ENCODE measurements at regions not wholly inside any gene's neighbourhood (a gene's known extent, or its start where the extent isn't known, plus 50 kb on each side); places are given as distances from the start of the nearest gene placed in this dataset.

- no peak overlapping the region for H3K27ac ChIP-seq (ENCODE audit: insufficient read depth, low read length)
- H3K9me3 ChIP-seq (ENCODE audit: control insufficient read depth, insufficient read depth, low read depth, low read length), result no peaks in the 10 kb centered on the region
- no peaks in the 10 kb centered on the region for H3K4me1 ChIP-seq (ENCODE audit: control insufficient read depth, extremely low read depth, insufficient read depth, low read length)
- no peak overlapping the region for H2AFZ ChIP-seq (ENCODE audit: low read length)
- no peaks in the 10 kb centered on the region for H4K20me1 ChIP-seq (ENCODE audit: control insufficient read depth, extremely low read depth, insufficient read depth, low read length)
- no peak overlapping the region for H3K4me3 ChIP-seq (replicated peaks in 1 of 4; ENCODE audit: control extremely low read depth in 1 of 4, insufficient read depth in 1 of 4, low read depth in 3 of 4, low read length in 4 of 4)
- TF ChIP-seq EZH2 (IDR thresholded peaks at IDR 0.05; ENCODE audit: low read length, missing control alignments) (no peak), CTCF (conservative IDR thresholded peaks at IDR 0.05 in 1 of 2, IDR thresholded peaks at IDR 0.05 in 1 of 2; ENCODE audit: low read depth in 1 of 2, low read length in 2 of 2) (no peak)
- DNase-seq (ENCODE audit: low read depth in 2 of 2), result no peak
- H3K27me3 ChIP-seq (ENCODE audit: control insufficient read depth, insufficient read depth, low read length), result no peaks in the 10 kb centered on the region
- no peak overlapping the region for H3K9ac ChIP-seq (ENCODE audit: insufficient read depth, low read length)
- no peaks in the 10 kb centered on the region for H3K79me2 ChIP-seq (ENCODE audit: control insufficient read depth, insufficient read depth, low read length)
- no peaks in the 10 kb centered on the region for H3K36me3 ChIP-seq (ENCODE audit: control insufficient read depth, insufficient read depth, low read length)
- H3K4me2 ChIP-seq (ENCODE audit: extremely low read depth, insufficient read depth, low read length), result no peak overlapping the region
Observed at GRCh38 chrX:111005166-111005565, 90.8 kb upstream of the PAK3 start.

- no peak overlapping the region for H3K4me2 ChIP-seq (ENCODE audit: extremely low read depth, insufficient read depth, low read length)
- H4K20me1 ChIP-seq (ENCODE audit: control insufficient read depth, extremely low read depth, insufficient read depth, low read length), result no peaks in the 10 kb centered on the region
- no peak overlapping the region for H3K27ac ChIP-seq (ENCODE audit: insufficient read depth, low read length)
- H3K4me3 ChIP-seq (replicated peaks in 1 of 4; ENCODE audit: control extremely low read depth in 1 of 4, insufficient read depth in 1 of 4, low read depth in 3 of 4, low read length in 4 of 4), result no peak overlapping the region
- H3K36me3 ChIP-seq (ENCODE audit: control insufficient read depth, insufficient read depth, low read length), result no peaks in the 10 kb centered on the region
- H3K79me2 ChIP-seq (ENCODE audit: control insufficient read depth, insufficient read depth, low read length), result no peaks in the 10 kb centered on the region
- no peak overlapping the region for H3K9ac ChIP-seq (ENCODE audit: insufficient read depth, low read length)
- H3K9me3 ChIP-seq (ENCODE audit: control insufficient read depth, insufficient read depth, low read depth, low read length), result no peaks in the 10 kb centered on the region
- TF ChIP-seq EZH2 (IDR thresholded peaks at IDR 0.05; ENCODE audit: low read length, missing control alignments), result no peak
- TF ChIP-seq CTCF (conservative IDR thresholded peaks at IDR 0.05 in 1 of 2, IDR thresholded peaks at IDR 0.05 in 1 of 2; ENCODE audit: low read depth in 1 of 2, low read length in 2 of 2), result no peak
- DNase-seq (ENCODE audit: low read depth in 2 of 2), result no peak
- H2AFZ ChIP-seq (ENCODE audit: low read length), result no peak overlapping the region
- H3K27me3 ChIP-seq (ENCODE audit: control insufficient read depth, insufficient read depth, low read length), result no peaks in the 10 kb centered on the region
- no peaks in the 10 kb centered on the region for H3K4me1 ChIP-seq (ENCODE audit: control insufficient read depth, extremely low read depth, insufficient read depth, low read length)
Observed at GRCh38 chrX:111003118-111003517, 92.9 kb upstream of the PAK3 start.

- H3K27ac ChIP-seq (ENCODE audit: insufficient read depth, low read length), result no peak overlapping the region
- H3K9me3 ChIP-seq (ENCODE audit: control insufficient read depth, insufficient read depth, low read depth, low read length), result no peaks in the 10 kb centered on the region
- H3K36me3 ChIP-seq (ENCODE audit: control insufficient read depth, insufficient read depth, low read length), result no peaks in the 10 kb centered on the region
- no peak overlapping the region for H3K4me3 ChIP-seq (replicated peaks in 1 of 4; ENCODE audit: control extremely low read depth in 1 of 4, insufficient read depth in 1 of 4, low read depth in 3 of 4, low read length in 4 of 4)
- H2AFZ ChIP-seq (ENCODE audit: low read length), result no peak overlapping the region
- H3K4me1 ChIP-seq (ENCODE audit: control insufficient read depth, extremely low read depth, insufficient read depth, low read length), result no peaks in the 10 kb centered on the region
- H4K20me1 ChIP-seq (ENCODE audit: control insufficient read depth, extremely low read depth, insufficient read depth, low read length), result no peaks in the 10 kb centered on the region
- no peaks in the 10 kb centered on the region for H3K79me2 ChIP-seq (ENCODE audit: control insufficient read depth, insufficient read depth, low read length)
- TF ChIP-seq EZH2 (IDR thresholded peaks at IDR 0.05; ENCODE audit: low read length, missing control alignments), result no peak
- TF ChIP-seq CTCF (conservative IDR thresholded peaks at IDR 0.05 in 1 of 2, IDR thresholded peaks at IDR 0.05 in 1 of 2; ENCODE audit: low read depth in 1 of 2, low read length in 2 of 2), result peak; percentile 31 to 39
- no peak overlapping the region for H3K9ac ChIP-seq (ENCODE audit: insufficient read depth, low read length)
- no peaks in the 10 kb centered on the region for H3K27me3 ChIP-seq (ENCODE audit: control insufficient read depth, insufficient read depth, low read length)
- no peak overlapping the region for H3K4me2 ChIP-seq (ENCODE audit: extremely low read depth, insufficient read depth, low read length)
- peak; percentile 5 to 19 for DNase-seq (ENCODE audit: low read depth in 2 of 2)
Observed at GRCh38 chrX:110992611-110993010, 103.4 kb upstream of the PAK3 start.
